Keratinocyte (primary cell): ENCODE measurements at regions not wholly inside any gene's neighbourhood (a gene's known extent, or its start where the extent isn't known, plus 50 kb on each side); places are given as distances from the start of the nearest gene placed in this dataset.

ENCODE experiments used
- DNase-seq: peaks from one replicate; pipeline ENCODE4 v3.0.0-alpha.2; 2011; ENCODE audit warnings: low read depth, missing footprints, low spot score
- FAIRE-seq: peaks from 2 replicates; lab custom pipeline; 2011; peaks lifted over from hg19 to GRCh38; lab: Jason Lieb, UNC
- H2AFZ ChIP-seq: 2 replicates; pipeline ENCODE4 v1.6.0; 2012; ENCODE audit warnings: low read length, control low read depth, inconsistent platforms; ENCODE audit not compliant: control insufficient read depth
- H3K27ac ChIP-seq: 2 replicates; pipeline ENCODE4 v1.5.1; 2011; ENCODE audit warnings: low read length; ENCODE audit not compliant: control insufficient read depth, insufficient read depth
- H3K27me3 ChIP-seq: 3 replicates; pipeline ENCODE4 v1.6.0; 2011; ENCODE audit warnings: low read length; ENCODE audit not compliant: control insufficient read depth, insufficient read depth; ENCODE audit errors: extremely low read depth
- H3K36me3 ChIP-seq, 2 experiments: 2 replicates in 1 of 2; 3 replicates in 1 of 2; pipeline ENCODE4 v1.5.1; 2011; ENCODE audit warnings: low read length in 2 of 2, mild to moderate bottlenecking in 1 of 2; ENCODE audit not compliant: control insufficient read depth in 2 of 2, insufficient read depth in 2 of 2; ENCODE audit errors: extremely low read depth in 1 of 2
- H3K4me1 ChIP-seq: 3 replicates; pipeline ENCODE4 v1.5.1; 2011; ENCODE audit warnings: low read length; ENCODE audit not compliant: control insufficient read depth, insufficient read depth; ENCODE audit errors: extremely low read depth
- H3K4me2 ChIP-seq: 3 replicates; pipeline ENCODE4 v1.6.0; 2011; ENCODE audit warnings: low read depth, low read length; ENCODE audit not compliant: control insufficient read depth, insufficient read depth; ENCODE audit errors: extremely low read depth
- H3K4me3 ChIP-seq, 3 experiments: fragments of 200-600 bp in 1 of 3; sonication (generic) in 1 of 3; 2 replicates in 2 of 3; 3 replicates in 1 of 3; pipeline ENCODE4 v1.5.1; 2011 to 2016; ENCODE audit warnings: low read length in 3 of 3, mild to moderate bottlenecking in 3 of 3, control low read depth in 2 of 3, inconsistent platforms in 1 of 3, low read depth in 1 of 3, mixed read lengths in 1 of 3, mixed run types in 1 of 3, moderate library complexity in 1 of 3; ENCODE audit not compliant: control insufficient read depth in 2 of 3, insufficient read depth in 2 of 3; ENCODE audit errors: extremely low read depth in 1 of 3
- H3K79me2 ChIP-seq: 2 replicates; pipeline ENCODE4 v1.6.0; 2012; ENCODE audit warnings: low read length; ENCODE audit not compliant: control insufficient read depth, insufficient read depth
- H3K9ac ChIP-seq: 3 replicates; pipeline ENCODE4 v1.6.0; 2011; ENCODE audit warnings: low read length; ENCODE audit not compliant: control insufficient read depth, insufficient read depth; ENCODE audit errors: extremely low read depth
- H3K9me1 ChIP-seq: 3 replicates; pipeline ENCODE4 v1.6.0; 2011; ENCODE audit warnings: low read length; ENCODE audit not compliant: control insufficient read depth, insufficient read depth; ENCODE audit errors: extremely low read depth
- H3K9me3 ChIP-seq: 2 replicates; pipeline ENCODE4 v1.5.1; 2012; ENCODE audit warnings: low read depth, low read length; ENCODE audit not compliant: control insufficient read depth
- H4K20me1 ChIP-seq: 3 replicates; pipeline ENCODE4 v1.6.0; 2011; ENCODE audit warnings: low read length; ENCODE audit not compliant: control insufficient read depth, insufficient read depth; ENCODE audit errors: extremely low read depth
- CTCF ChIP-seq, 3 experiments: IDR thresholded peaks in 1 of 3; conservative IDR thresholded peaks in 1 of 3; optimal IDR thresholded peaks in 1 of 3; 2 replicates in 2 of 3; 3 replicates in 1 of 3; pipeline versions ENCODE3 to v1.5.1; 2011; ENCODE audit warnings: low read length in 3 of 3, mild to moderate bottlenecking in 3 of 3, moderate library complexity in 2 of 3, control low read depth in 1 of 3, inconsistent platforms in 1 of 3; ENCODE audit not compliant: insufficient read depth in 2 of 3; ENCODE audit errors: extremely low read depth in 1 of 3
- EZH2 ChIP-seq: IDR thresholded peaks from one replicate; pipeline ENCODE4 v1.6.1; 2012; ENCODE audit warnings: inconsistent platforms, mild to moderate bottlenecking, low read length, moderate library complexity
- dilution Hi-C: fragments of 300-500 bp; cut with MboI; formaldehyde crosslinking; loops from one replicate; pipeline ENCODE4 v1.7.0; 2020; ENCODE audit warnings: low sequenced_read_pairs; ENCODE audit not compliant: extremely low pct_ligation_motif_present

- Histone ChIP-seq H3K9me1 (no peaks in the 10 kb centered on the region), H3K4me3 (no peak overlapping the region), H3K79me2 (no peaks in the 10 kb centered on the region), H3K9ac (no peak overlapping the region), H3K4me2 (no peak overlapping the region), H3K4me1 (no peaks in the 10 kb centered on the region), H3K9me3 (no peaks in the 10 kb centered on the region), H3K27ac (no peak overlapping the region), H4K20me1 (no peaks in the 10 kb centered on the region), H3K27me3 (no peaks in the 10 kb centered on the region), H2AFZ (no peak overlapping the region), H3K36me3 (no peaks in the 10 kb centered on the region)
- no peak for DNase-seq
- dilution Hi-C loops = no loop called here
- no peak for FAIRE-seq
- no peak for TF ChIP-seq CTCF (optimal IDR thresholded peaks at IDR 0.05 in 1 of 3, IDR thresholded peaks at IDR 0.05 in 1 of 3, conservative IDR thresholded peaks at IDR 0.05 in 1 of 3; ENCODE audit: extremely low read depth in 1 of 3, insufficient read depth in 2 of 3, low read length in 3 of 3)
- TF ChIP-seq EZH2 = no peak
These were observed 577.8 kb upstream of the PLXNA2 start for GRCh38 chr1:208821939-208822338.

GRCh38 chr1:208825300-208825699, 581.1 kb upstream of the PLXNA2 start:
- Histone ChIP-seq H3K4me1 (peaks cover 3% of the 10 kb centered on the region), H3K27me3 (no peaks in the 10 kb centered on the region), H3K36me3 (no peaks in the 10 kb centered on the region), H3K27ac (no peak overlapping the region), H3K9me1 (no peaks in the 10 kb centered on the region), H3K9me3 (no peaks in the 10 kb centered on the region), H3K4me2 (no peak overlapping the region), H4K20me1 (no peaks in the 10 kb centered on the region), H2AFZ (no peak overlapping the region), H3K79me2 (no peaks in the 10 kb centered on the region), H3K9ac (no peak overlapping the region), H3K4me3 (no peak overlapping the region)
- FAIRE-seq = no peak
- TF ChIP-seq EZH2 (no peak), CTCF (optimal IDR thresholded peaks at IDR 0.05 in 1 of 3, IDR thresholded peaks at IDR 0.05 in 1 of 3, conservative IDR thresholded peaks at IDR 0.05 in 1 of 3; ENCODE audit: extremely low read depth in 1 of 3, insufficient read depth in 2 of 3, low read length in 3 of 3) (no peak)
- dilution Hi-C loops = no loop called here
- DNase-seq = no peak
